ENCODE measurements at regions not wholly inside any gene's neighbourhood (a gene's known extent, or its start where the extent isn't known, plus 50 kb on each side); places are given as distances from the start of the nearest gene placed in this dataset.

DNA sequence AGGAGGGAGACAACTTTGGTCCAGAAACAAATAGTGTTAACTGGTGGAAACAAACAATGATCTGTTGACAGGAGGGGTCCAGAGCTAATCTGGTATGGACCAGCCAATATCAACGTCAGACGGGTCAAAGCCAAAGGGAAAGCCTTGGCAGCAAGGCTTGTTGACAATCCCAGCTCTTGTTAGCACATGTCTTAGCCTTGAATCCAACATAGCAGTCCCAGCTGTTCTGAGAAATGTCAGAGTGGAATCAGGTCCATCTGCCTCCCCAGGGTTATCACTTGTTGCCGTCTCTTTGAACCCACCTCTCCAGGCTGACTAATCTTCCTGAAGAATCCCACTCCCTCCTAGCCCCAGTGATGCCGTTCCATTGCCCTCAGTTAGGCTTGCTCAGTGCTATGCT, 404.6 kb upstream of the MCTP2 start:
- TF ChIP-seq, protein P1, sequence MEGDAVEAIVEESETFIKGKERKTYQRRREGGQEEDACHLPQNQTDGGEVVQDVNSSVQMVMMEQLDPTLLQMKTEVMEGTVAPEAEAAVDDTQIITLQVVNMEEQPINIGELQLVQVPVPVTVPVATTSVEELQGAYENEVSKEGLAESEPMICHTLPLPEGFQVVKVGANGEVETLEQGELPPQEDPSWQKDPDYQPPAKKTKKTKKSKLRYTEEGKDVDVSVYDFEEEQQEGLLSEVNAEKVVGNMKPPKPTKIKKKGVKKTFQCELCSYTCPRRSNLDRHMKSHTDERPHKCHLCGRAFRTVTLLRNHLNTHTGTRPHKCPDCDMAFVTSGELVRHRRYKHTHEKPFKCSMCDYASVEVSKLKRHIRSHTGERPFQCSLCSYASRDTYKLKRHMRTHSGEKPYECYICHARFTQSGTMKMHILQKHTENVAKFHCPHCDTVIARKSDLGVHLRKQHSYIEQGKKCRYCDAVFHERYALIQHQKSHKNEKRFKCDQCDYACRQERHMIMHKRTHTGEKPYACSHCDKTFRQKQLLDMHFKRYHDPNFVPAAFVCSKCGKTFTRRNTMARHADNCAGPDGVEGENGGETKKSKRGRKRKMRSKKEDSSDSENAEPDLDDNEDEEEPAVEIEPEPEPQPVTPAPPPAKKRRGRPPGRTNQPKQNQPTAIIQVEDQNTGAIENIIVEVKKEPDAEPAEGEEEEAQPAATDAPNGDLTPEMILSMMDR (IDR thresholded peaks at IDR 0.05): no peak
- TF ChIP-seq POLR2A (IDR thresholded peaks at IDR 0.05) (no peak), EP300 (IDR thresholded peaks at IDR 0.05; ENCODE audit: low read depth) (no peak), POLR2AphosphoS5 (IDR thresholded peaks at IDR 0.05) (no peak)
